GM12878 (cell line): ENCODE measurements at regions not wholly inside any gene's neighbourhood (a gene's known extent, or its start where the extent isn't known, plus 50 kb on each side); places are given as distances from the start of the nearest gene placed in this dataset.

Source experiments
- ATAC-seq: fragments of 200-7000 bp; cut with Tn5 transposase; 3 replicates; pipeline ENCODE4 v1.9.1; 2020; ENCODE audit warnings: mild to moderate bottlenecking, moderate library complexity
- BruUV-seq: library from RNA; stranded (reverse); fragments of 400-500 nt; replicated peaks from 2 replicates; lab custom pipeline; 2021; lab: Mats Ljungman, UMichigan
- CTCF ChIA-PET: fragments of 300-600 bp; sonication (Branson Sonifier 250); formaldehyde crosslinking; extraction: SDS; loops from one replicate; lab custom pipeline; 2021; ENCODE audit warnings: inconsistent platforms; lab: Yijun Ruan, JAX
- POLR2A ChIA-PET: fragments of 350-600 bp; formaldehyde crosslinking; extraction: SDS; loops from one replicate; lab custom pipeline; 2021; ENCODE audit warnings: inconsistent platforms; lab: Charles Lee
- RAD21 ChIA-PET: fragments of 300-600 bp; sonication (Branson Sonifier 250); formaldehyde crosslinking; loops from one replicate; lab custom pipeline; 2023; ENCODE audit warnings: antibody characterized with exemption; ENCODE audit not compliant: unreplicated experiment; lab: Charles Lee
- SMC1A ChIA-PET: fragments of 300-600 bp; sonication (Branson Sonifier 250); formaldehyde crosslinking; loops from one replicate; lab custom pipeline; 2023; ENCODE audit not compliant: unreplicated experiment, uncharacterized antibody; lab: Charles Lee
- DNase-seq: peaks from one replicate; pipeline ENCODE4 v3.0.0-alpha.2; 2011; ENCODE audit warnings: low read depth, low spot score
- FAIRE-seq: peaks from 3 replicates; lab custom pipeline; 2011; peaks lifted over from hg19 to GRCh38; lab: Jason Lieb, UNC
- H2AFZ ChIP-seq: 2 replicates; pipeline ENCODE4 v1.6.0; 2011; ENCODE audit warnings: low read depth, low read length, control low read depth; ENCODE audit not compliant: control insufficient read depth
- H3K27ac ChIP-seq: 2 replicates; pipeline ENCODE4 v1.5.1; 2011; ENCODE audit warnings: control low read depth; ENCODE audit not compliant: control insufficient read depth, insufficient read depth
- H3K27me3 ChIP-seq, 2 experiments: replicated peaks in 1 of 2; 2 replicates each; pipeline versions ENCODE4 v1.6.0 to v1.6.1; 2011; ENCODE audit warnings: low read length in 1 of 2; ENCODE audit not compliant: control insufficient read depth in 2 of 2, insufficient read depth in 2 of 2
- H3K36me3 ChIP-seq, 2 experiments: 2 replicates each; pipeline ENCODE4 v1.5.1; 2011; ENCODE audit warnings: low read length in 1 of 2; ENCODE audit not compliant: control insufficient read depth in 2 of 2, insufficient read depth in 2 of 2
- H3K4me1 ChIP-seq: 2 replicates; pipeline ENCODE4 v1.6.1; 2011; ENCODE audit warnings: mild to moderate bottlenecking, low read length, moderate library complexity, mixed read lengths; ENCODE audit not compliant: control insufficient read depth, insufficient read depth
- H3K4me2 ChIP-seq: 2 replicates; pipeline ENCODE4 v1.6.0; 2011; ENCODE audit warnings: control low read depth; ENCODE audit not compliant: control insufficient read depth, insufficient read depth
- H3K4me3 ChIP-seq: fragments of 200-600 bp; sonication (generic); 2 replicates; pipeline ENCODE4 v1.5.1; 2016
- H3K79me2 ChIP-seq: 2 replicates; pipeline ENCODE4 v1.6.0; 2011; ENCODE audit warnings: low read length; ENCODE audit not compliant: control insufficient read depth, insufficient read depth
- H3K9ac ChIP-seq: 2 replicates; pipeline ENCODE4 v1.8.0; 2011; ENCODE audit warnings: low read length, control low read depth, mixed read lengths; ENCODE audit not compliant: control insufficient read depth, insufficient read depth
- H3K9me3 ChIP-seq: replicated peaks from 3 replicates; pipeline ENCODE4 v1.5.1; 2011; ENCODE audit warnings: mild to moderate bottlenecking, low read length; ENCODE audit not compliant: control insufficient read depth, insufficient read depth
- H4K20me1 ChIP-seq: 2 replicates; pipeline ENCODE4 v1.6.0; 2011; ENCODE audit not compliant: control insufficient read depth, insufficient read depth
- CREB1 ChIP-seq: IDR thresholded peaks from 2 replicates; pipeline ENCODE4 v1.6.1; 2012; ENCODE audit warnings: low read depth, mild to moderate bottlenecking, inconsistent platforms
- EED ChIP-seq: sonication (generic); IDR thresholded peaks from 2 replicates; pipeline ENCODE4 v1.6.1; 2016; ENCODE audit warnings: antibody characterized with exemption, low read depth
- EGR1 ChIP-seq, 2 experiments: IDR thresholded peaks; 1 replicate in 1 of 2; 2 replicates in 1 of 2; pipeline ENCODE4 v1.6.1; 2011 to 2012; ENCODE audit warnings: low read depth in 2 of 2, low read length in 2 of 2, borderline replicate concordance in 1 of 2, mild to moderate bottlenecking in 1 of 2, moderate library complexity in 1 of 2
- GABPA ChIP-seq: IDR thresholded peaks from 2 replicates; pipeline ENCODE4 v1.6.1; 2014; ENCODE audit warnings: antibody characterized with exemption, low read depth, mild to moderate bottlenecking, inconsistent platforms
- GATAD2B ChIP-seq: fragments of 450-650 bp; conservative IDR thresholded peaks from 2 replicates; pipeline ENCODE4 v1.6.1; 2017; ENCODE audit warnings: low read depth, mild to moderate bottlenecking, moderate library complexity
- KAT2A ChIP-seq: conservative IDR thresholded peaks from 2 replicates; pipeline ENCODE4 v1.6.1; 2011; ENCODE audit warnings: low read depth, low read length; ENCODE audit not compliant: control insufficient read depth
- NR2C2 ChIP-seq: IDR thresholded peaks from 2 replicates; pipeline ENCODE4 v1.6.1; 2011; ENCODE audit warnings: borderline replicate concordance, low read depth; ENCODE audit not compliant: control insufficient read depth, insufficient read length
- RAD21 ChIP-seq: IDR thresholded peaks from 2 replicates; pipeline ENCODE4 v1.6.1; 2011; ENCODE audit warnings: mild to moderate bottlenecking, low read depth, low read length, moderate library complexity; ENCODE audit not compliant: insufficient read depth
- SMC3 ChIP-seq: IDR thresholded peaks from 2 replicates; pipeline ENCODE4 v1.6.1; 2011; ENCODE audit warnings: low read length, improper control_type of control experiment, borderline replicate concordance
- SP1 ChIP-seq: IDR thresholded peaks from one replicate; pipeline ENCODE4 v1.6.1; 2011; ENCODE audit warnings: low read depth, low read length
- SPI1 ChIP-seq: IDR thresholded peaks from 2 replicates; pipeline ENCODE4 v1.6.1; 2011; ENCODE audit warnings: low read depth, mild to moderate bottlenecking, low read length, moderate library complexity, borderline replicate concordance; ENCODE audit not compliant: insufficient read depth
- SREBF1 ChIP-seq: IDR thresholded peaks from 2 replicates; pipeline ENCODE4 v1.6.1; 2012; ENCODE audit warnings: mild to moderate bottlenecking, low read length
- TAF1 ChIP-seq: IDR thresholded peaks from 2 replicates; pipeline ENCODE4 v1.6.1; 2011; ENCODE audit warnings: mild to moderate bottlenecking, low read depth, low read length, borderline replicate concordance
- YY1 ChIP-seq: IDR thresholded peaks from 2 replicates; pipeline ENCODE4 v1.6.1; 2011; ENCODE audit warnings: low read depth, mild to moderate bottlenecking, low read length
- in situ Hi-C: fragments of 300-500 bp; cut with MboI; formaldehyde crosslinking; loops from 9 replicates; pipeline ENCODE4 v1.14.3; 2018; ENCODE audit warnings: mixed read lengths
- intact Hi-C: fragments of 100-400 bp; cut with micrococcal nuclease; formaldehyde crosslinking; loops from one replicate; pipeline ENCODE4 v1.14.2; 2022; ENCODE audit not compliant: unreplicated experiment
- TF ChIP-seq, protein P1 (sequence below): IDR thresholded peaks from 2 replicates; pipeline ENCODE4 v1.6.1; 2012; ENCODE audit warnings: low read depth, low read length, improper control_type of control experiment
- TF ChIP-seq, protein P2 (sequence below): fragments of 450-650 bp; IDR thresholded peaks from 2 replicates; pipeline ENCODE4 v1.6.1; 2017; ENCODE audit warnings: low read depth, mild to moderate bottlenecking, moderate library complexity

DNA sequence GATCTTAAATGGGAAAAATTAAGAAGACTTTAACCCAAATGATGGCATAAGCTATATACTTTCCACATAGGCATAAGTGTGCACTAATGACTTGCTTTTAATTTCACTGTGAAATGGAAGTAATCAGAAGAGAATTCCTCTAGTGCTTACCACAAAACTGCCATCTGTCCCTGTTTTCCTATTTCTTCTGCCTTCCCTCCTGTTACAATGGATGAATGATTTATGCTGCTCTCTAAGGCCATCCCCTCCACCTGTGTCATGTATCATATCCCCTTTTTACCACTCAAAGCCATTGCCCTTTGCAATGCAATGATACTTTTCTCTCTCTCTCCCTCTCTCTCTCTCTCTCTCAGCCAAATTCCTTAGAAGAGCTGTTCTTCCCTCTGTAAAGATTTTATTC, 109.1 kb downstream of the C12orf50 start:
- H3K9me3 ChIP-seq = no peaks in the 10 kb centered on the region
- no peak overlapping the region for H2AFZ ChIP-seq
- H3K27me3 ChIP-seq = no peaks in the 10 kb centered on the region; a peak in 1 of 4 replicates
- no peak overlapping the region for H3K9ac ChIP-seq
- SMC1A ChIA-PET = no interaction called here
- CTCF ChIA-PET = no interaction called here
- H3K4me3 ChIP-seq = no peak overlapping the region
- BruUV-seq = no TSS peak
- no peak overlapping the region for H3K27ac ChIP-seq
- intact Hi-C loops (no loop called here), in situ Hi-C loops (no loop called here)
- TF ChIP-seq RAD21 (no peak), SREBF1 (no peak), GABPA (no peak), GATAD2B (no peak), NR2C2 (no peak), SP1 (no peak), SMC3 (no peak), EED (no peak), YY1 (no peak), SPI1 (no peak), TAF1 (no peak), KAT2A (no peak), EGR1 (IDR thresholded peaks at IDR 0.05; ENCODE audit: borderline replicate concordance in 1 of 2, low read depth in 2 of 2, low read length in 2 of 2) (no peak), CREB1 (no peak)
- TF ChIP-seq, protein P1, sequence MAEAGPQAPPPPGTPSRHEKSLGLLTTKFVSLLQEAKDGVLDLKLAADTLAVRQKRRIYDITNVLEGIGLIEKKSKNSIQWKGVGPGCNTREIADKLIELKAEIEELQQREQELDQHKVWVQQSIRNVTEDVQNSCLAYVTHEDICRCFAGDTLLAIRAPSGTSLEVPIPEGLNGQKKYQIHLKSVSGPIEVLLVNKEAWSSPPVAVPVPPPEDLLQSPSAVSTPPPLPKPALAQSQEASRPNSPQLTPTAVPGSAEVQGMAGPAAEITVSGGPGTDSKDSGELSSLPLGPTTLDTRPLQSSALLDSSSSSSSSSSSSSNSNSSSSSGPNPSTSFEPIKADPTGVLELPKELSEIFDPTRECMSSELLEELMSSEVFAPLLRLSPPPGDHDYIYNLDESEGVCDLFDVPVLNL = no peak
- TF ChIP-seq, protein P2, sequence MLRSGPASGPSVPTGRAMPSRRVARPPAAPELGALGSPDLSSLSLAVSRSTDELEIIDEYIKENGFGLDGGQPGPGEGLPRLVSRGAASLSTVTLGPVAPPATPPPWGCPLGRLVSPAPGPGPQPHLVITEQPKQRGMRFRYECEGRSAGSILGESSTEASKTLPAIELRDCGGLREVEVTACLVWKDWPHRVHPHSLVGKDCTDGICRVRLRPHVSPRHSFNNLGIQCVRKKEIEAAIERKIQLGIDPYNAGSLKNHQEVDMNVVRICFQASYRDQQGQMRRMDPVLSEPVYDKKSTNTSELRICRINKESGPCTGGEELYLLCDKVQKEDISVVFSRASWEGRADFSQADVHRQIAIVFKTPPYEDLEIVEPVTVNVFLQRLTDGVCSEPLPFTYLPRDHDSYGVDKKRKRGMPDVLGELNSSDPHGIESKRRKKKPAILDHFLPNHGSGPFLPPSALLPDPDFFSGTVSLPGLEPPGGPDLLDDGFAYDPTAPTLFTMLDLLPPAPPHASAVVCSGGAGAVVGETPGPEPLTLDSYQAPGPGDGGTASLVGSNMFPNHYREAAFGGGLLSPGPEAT = no peak
- POLR2A ChIA-PET = no interaction called here
- H4K20me1 ChIP-seq = no peaks in the 10 kb centered on the region
- RAD21 ChIA-PET = no interaction called here
- DNase-seq (no peak), ATAC-seq (no peak), FAIRE-seq (no peak)
- H3K36me3 ChIP-seq = no peaks in the 10 kb centered on the region
- no peaks in the 10 kb centered on the region for H3K4me1 ChIP-seq
- no peaks in the 10 kb centered on the region for H3K79me2 ChIP-seq
- no peak overlapping the region for H3K4me2 ChIP-seq
